SK-N-SH (cell line): ENCODE measurements at regions not wholly inside any gene's neighbourhood (a gene's known extent, or its start where the extent isn't known, plus 50 kb on each side); places are given as distances from the start of the nearest gene placed in this dataset.

Source experiments
- CTCF ChIA-PET: fragments of 300-600, 350-600 bp; formaldehyde crosslinking; extraction: SDS; loops from one replicate; lab custom pipeline; 2021; lab: Yijun Ruan, JAX
- POLR2A ChIA-PET: fragments of 350-600 bp; sonication (Branson Sonifier 250); formaldehyde crosslinking; extraction: SDS; loops from one replicate; lab custom pipeline; 2020; ENCODE audit warnings: antibody characterized with exemption, inconsistent platforms; lab: Yijun Ruan, JAX
- DNase-seq: peaks from one replicate; pipeline ENCODE4 v3.0.0; 2012
- H2AFZ ChIP-seq: fragments of 200-600 bp; sonication (generic); 2 replicates; pipeline ENCODE4 v1.8.1; 2016; ENCODE audit warnings: antibody characterized with exemption, mild to moderate bottlenecking, low read depth
- H3F3A ChIP-seq: fragments of 200-600 bp; sonication (generic); replicated peaks from 2 replicates; pipeline ENCODE3; 2016; ENCODE audit warnings: antibody characterized with exemption, mild to moderate bottlenecking; ENCODE audit not compliant: insufficient read depth
- H3K27ac ChIP-seq, 2 experiments: fragments of 200-500 bp in 1 of 2; fragments of 200-600 bp in 1 of 2; sonication (Bioruptor generic) in 1 of 2; sonication (generic), shearing (Covaris generic) in 1 of 2; 2 replicates each; pipeline versions ENCODE4 v1.5.1 to v1.6.1; 2014 to 2016; ENCODE audit warnings: low read depth in 2 of 2, inconsistent platforms in 1 of 2, low read length in 1 of 2, mild to moderate bottlenecking in 1 of 2, mixed read lengths in 1 of 2
- H3K27me3 ChIP-seq: fragments of 200-600 bp; sonication (generic), shearing (Covaris generic); 2 replicates; pipeline ENCODE4 v1.6.1; 2016; ENCODE audit warnings: mixed run types; ENCODE audit not compliant: insufficient read depth
- H3K36me3 ChIP-seq, 2 experiments: fragments of 200-500 bp in 1 of 2; fragments of 200-600 bp in 1 of 2; sonication (Bioruptor generic) in 1 of 2; sonication (generic) in 1 of 2; replicated peaks in 1 of 2; 2 replicates each; pipeline versions ENCODE3 to v1.5.1; 2014 to 2016; ENCODE audit warnings: low read length in 1 of 2, mild to moderate bottlenecking in 1 of 2; ENCODE audit not compliant: insufficient read depth in 2 of 2, control insufficient read depth in 1 of 2
- H3K4me1 ChIP-seq, 2 experiments: fragments of 200-500 bp in 1 of 2; fragments of 200-600 bp in 1 of 2; sonication (Bioruptor generic) in 1 of 2; sonication (generic), shearing (Covaris generic) in 1 of 2; 2 replicates each; pipeline versions ENCODE4 v1.5.1 to v1.6.1; 2014 to 2016; ENCODE audit warnings: low read depth in 1 of 2, low read length in 1 of 2, mixed run types in 1 of 2; ENCODE audit not compliant: insufficient read depth in 2 of 2, control insufficient read depth in 1 of 2
- H3K4me2 ChIP-seq: fragments of 200-600 bp; sonication (generic), shearing (Covaris generic); 2 replicates; pipeline ENCODE4 v1.6.1; 2017; ENCODE audit warnings: mixed run types
- H3K4me3 ChIP-seq, 2 experiments: fragments of 200-500 bp in 1 of 2; fragments of 200-600 bp in 1 of 2; sonication (Bioruptor generic) in 1 of 2; sonication (generic), shearing (Covaris generic) in 1 of 2; 2 replicates each; pipeline versions ENCODE4 v1.5.1 to v1.8.1; 2014 to 2016; ENCODE audit warnings: low read depth in 2 of 2, inconsistent platforms in 1 of 2, low read length in 1 of 2, mild to moderate bottlenecking in 1 of 2, mixed read lengths in 1 of 2, moderate library complexity in 1 of 2
- H3K79me2 ChIP-seq: fragments of 200-600 bp; sonication (generic); 2 replicates; pipeline ENCODE4 v1.8.1; 2017; ENCODE audit warnings: mild to moderate bottlenecking; ENCODE audit not compliant: insufficient read depth
- H3K9ac ChIP-seq: fragments of 200-600 bp; sonication (generic); 2 replicates; pipeline ENCODE4 v1.6.1; 2017; ENCODE audit warnings: mixed run types
- H3K9me2 ChIP-seq: fragments of 200-600 bp; sonication (generic); 2 replicates; pipeline ENCODE4 v1.6.1; 2017; ENCODE audit warnings: mixed run types
- H3K9me3 ChIP-seq: fragments of 200-600 bp; sonication (generic); 2 replicates; pipeline ENCODE4 v1.6.1; 2017; ENCODE audit warnings: mixed run types, mild to moderate bottlenecking, moderate library complexity
- H4K20me1 ChIP-seq: fragments of 200-600 bp; sonication (generic); 2 replicates; pipeline ENCODE4 v1.6.1; 2017; ENCODE audit warnings: mild to moderate bottlenecking, mixed run types; ENCODE audit not compliant: insufficient read depth
- CTCF ChIP-seq: fragments of 200-600 bp; sonication (generic); IDR thresholded peaks from 2 replicates; pipeline ENCODE4 v1.6.1; 2017; ENCODE audit warnings: antibody characterized with exemption, mild to moderate bottlenecking, moderate library complexity
- ELF1 ChIP-seq: IDR thresholded peaks from 2 replicates; pipeline ENCODE4 v1.4.0; 2012
- EP300 ChIP-seq, 2 experiments: IDR thresholded peaks; 2 replicates each; pipeline versions ENCODE4 v1.4.0 to v1.6.1; 2012; ENCODE audit warnings: borderline replicate concordance in 1 of 2, low read depth in 1 of 2, low read length in 1 of 2
- EZH2phosphoT487 ChIP-seq: fragments of 200-600 bp; sonication (generic); IDR thresholded peaks from 2 replicates; pipeline ENCODE4 v1.6.1; 2017; ENCODE audit warnings: low read depth, mixed run types, mild to moderate bottlenecking, antibody characterized with exemption, moderate library complexity, borderline replicate concordance
- GABPA ChIP-seq: IDR thresholded peaks from 2 replicates; pipeline ENCODE4 v1.4.0; 2012; ENCODE audit warnings: low read depth, mild to moderate bottlenecking
- GATA2 ChIP-seq: sonication (generic); formaldehyde crosslinking; IDR thresholded peaks from 2 replicates; pipeline ENCODE4 v1.5.0; 2020; ENCODE audit warnings: mild to moderate bottlenecking, missing genetic modification reagents
- JUND ChIP-seq: IDR thresholded peaks from 2 replicates; pipeline ENCODE4 v1.4.0; 2012
- MEF2A ChIP-seq: IDR thresholded peaks from 2 replicates; pipeline ENCODE4 v1.4.0; 2012; ENCODE audit warnings: low read depth, borderline replicate concordance
- MXI1 ChIP-seq: IDR thresholded peaks from 2 replicates; pipeline ENCODE4 v1.6.1; 2012; ENCODE audit warnings: mild to moderate bottlenecking, low read depth, low read length, improper control_type of control experiment
- NFIC ChIP-seq: IDR thresholded peaks from 2 replicates; pipeline ENCODE4 v1.4.0; 2012; ENCODE audit warnings: borderline replicate concordance
- PBX3 ChIP-seq: IDR thresholded peaks from 2 replicates; pipeline ENCODE4; 2012
- POLR2AphosphoS5 ChIP-seq: IDR thresholded peaks from 2 replicates; pipeline ENCODE4 v1.6.1; 2012; ENCODE audit warnings: low read depth, low read length
- RAD21 ChIP-seq: IDR thresholded peaks from 2 replicates; pipeline ENCODE4 v1.6.1; 2012; ENCODE audit warnings: mild to moderate bottlenecking, low read length
- REST ChIP-seq: IDR thresholded peaks from 2 replicates; pipeline ENCODE4 v1.6.1; 2012; ENCODE audit warnings: mild to moderate bottlenecking, low read depth, low read length, moderate library complexity
- RFX5 ChIP-seq: IDR thresholded peaks from 2 replicates; pipeline ENCODE4 v1.6.1; 2012; ENCODE audit warnings: mild to moderate bottlenecking, improper control_type of control experiment, low read length
- SIN3A ChIP-seq: IDR thresholded peaks from 2 replicates; pipeline ENCODE4 v1.6.1; 2012; ENCODE audit warnings: low read depth, mild to moderate bottlenecking, low read length, moderate library complexity, borderline replicate concordance
- TAF1 ChIP-seq: IDR thresholded peaks from 2 replicates; pipeline ENCODE4 v1.6.1; 2012; ENCODE audit warnings: low read depth, mild to moderate bottlenecking, low read length, moderate library complexity, borderline replicate concordance
- TCF12 ChIP-seq: IDR thresholded peaks from 2 replicates; pipeline ENCODE4 v1.4.0; 2012
- ZBTB33 ChIP-seq: IDR thresholded peaks from 2 replicates; pipeline ENCODE4 v1.4.0; 2012; ENCODE audit warnings: low read depth, borderline replicate concordance
- WGBS: methylation state at CpG from one replicate; pipeline ENCODE4 v1.1.6; 2017; ENCODE audit warnings: low lambda C conversion rate; 5-methylcytosine and 5-hydroxymethylcytosine counted together
- TF ChIP-seq, protein P1 (sequence below): fragments of 150-350 bp; IDR thresholded peaks from 2 replicates; pipeline ENCODE4 v1.6.1; 2017; ENCODE audit warnings: antibody characterized with exemption, low read length, low read depth, borderline replicate concordance

GRCh38 chr5:90263102-90263820 is 146.3 kb downstream of the CETN3 start:
- H3K9me2 ChIP-seq, result no peaks in the 10 kb centered on the region
- TF ChIP-seq CTCF (no peak), MEF2A (no peak), JUND (no peak), RAD21 (no peak), REST (no peak), ZBTB33 (no peak), NFIC (no peak), MXI1 (no peak), GABPA (no peak), EZH2phosphoT487 (no peak), GATA2 (CRISPR knock-in tag) (no peak), TCF12 (no peak), EP300 (IDR thresholded peaks at IDR 0.05; ENCODE audit: borderline replicate concordance in 1 of 2, low read depth in 1 of 2, low read length in 1 of 2) (no peak), PBX3 (no peak), RFX5 (no peak), ELF1 (no peak), SIN3A (no peak), POLR2AphosphoS5 (no peak), TAF1 (no peak)
- TF ChIP-seq, protein P1, sequence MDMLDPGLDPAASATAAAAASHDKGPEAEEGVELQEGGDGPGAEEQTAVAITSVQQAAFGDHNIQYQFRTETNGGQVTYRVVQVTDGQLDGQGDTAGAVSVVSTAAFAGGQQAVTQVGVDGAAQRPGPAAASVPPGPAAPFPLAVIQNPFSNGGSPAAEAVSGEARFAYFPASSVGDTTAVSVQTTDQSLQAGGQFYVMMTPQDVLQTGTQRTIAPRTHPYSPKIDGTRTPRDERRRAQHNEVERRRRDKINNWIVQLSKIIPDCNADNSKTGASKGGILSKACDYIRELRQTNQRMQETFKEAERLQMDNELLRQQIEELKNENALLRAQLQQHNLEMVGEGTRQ, result no peak
- TF ChIP-seq, all 33 proteins: peak for 0
- 76% methylated on average over 12 of the region's 12 CpGs for WGBS
- H3F3A ChIP-seq, result no peaks in the 10 kb centered on the region
- CTCF ChIA-PET, result interaction anchor here (2.4 to 5.9 kb wide), 4 partner anchors 7 to 1536 kb away, joined by 5 to 168 read pairs (median 16); no protein-coding TSS in a partner anchor
- H3K4me2 ChIP-seq, result no peak overlapping the region
- no peaks in the 10 kb centered on the region for H4K20me1 ChIP-seq
- H3K4me3 ChIP-seq, result no peak overlapping the region
- H3K4me1 ChIP-seq, result peaks cover 0 to 2% of the 10 kb centered on the region in 2 experiments; a peak in 2 of 4 replicates
- no peak for DNase-seq
- no peak overlapping the region for H3K9ac ChIP-seq
- no peaks in the 10 kb centered on the region for H3K9me3 ChIP-seq
- POLR2A ChIA-PET, result no interaction called here
- H3K27me3 ChIP-seq, result no peaks in the 10 kb centered on the region
- H2AFZ ChIP-seq, result no peak overlapping the region
- H3K27ac ChIP-seq, result no peak overlapping the region
- H3K36me3 ChIP-seq, result no peaks in the 10 kb centered on the region
- no peaks in the 10 kb centered on the region for H3K79me2 ChIP-seq
